ENCODE measurements at regions not wholly inside any gene's neighbourhood (a gene's known extent, or its start where the extent isn't known, plus 50 kb on each side); places are given as distances from the start of the nearest gene placed in this dataset.
A peak's percentile ranks its signal among the peaks of the same experiment; 100 is the strongest.

DNA sequence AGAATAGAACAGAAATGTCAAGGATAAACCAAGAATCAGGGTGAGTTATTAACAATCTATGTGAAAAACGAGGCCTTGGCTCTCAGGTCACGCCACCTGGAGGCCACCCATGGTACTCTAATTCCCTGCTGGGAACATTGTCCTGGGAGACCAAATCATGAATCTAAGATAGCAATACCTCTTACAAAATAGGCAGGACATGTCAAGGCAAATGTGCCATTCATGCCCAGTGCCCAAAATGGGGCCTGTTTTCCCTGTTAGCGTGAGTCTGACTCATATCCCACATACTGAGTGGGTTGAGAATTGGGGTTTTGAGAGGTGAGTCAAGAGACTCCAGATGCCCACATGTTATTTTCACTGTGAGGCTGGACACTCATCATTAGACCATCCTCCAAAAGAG is 380.8 kb downstream of the HHIPL2 start:
- TF ChIP-seq, protein P1, sequence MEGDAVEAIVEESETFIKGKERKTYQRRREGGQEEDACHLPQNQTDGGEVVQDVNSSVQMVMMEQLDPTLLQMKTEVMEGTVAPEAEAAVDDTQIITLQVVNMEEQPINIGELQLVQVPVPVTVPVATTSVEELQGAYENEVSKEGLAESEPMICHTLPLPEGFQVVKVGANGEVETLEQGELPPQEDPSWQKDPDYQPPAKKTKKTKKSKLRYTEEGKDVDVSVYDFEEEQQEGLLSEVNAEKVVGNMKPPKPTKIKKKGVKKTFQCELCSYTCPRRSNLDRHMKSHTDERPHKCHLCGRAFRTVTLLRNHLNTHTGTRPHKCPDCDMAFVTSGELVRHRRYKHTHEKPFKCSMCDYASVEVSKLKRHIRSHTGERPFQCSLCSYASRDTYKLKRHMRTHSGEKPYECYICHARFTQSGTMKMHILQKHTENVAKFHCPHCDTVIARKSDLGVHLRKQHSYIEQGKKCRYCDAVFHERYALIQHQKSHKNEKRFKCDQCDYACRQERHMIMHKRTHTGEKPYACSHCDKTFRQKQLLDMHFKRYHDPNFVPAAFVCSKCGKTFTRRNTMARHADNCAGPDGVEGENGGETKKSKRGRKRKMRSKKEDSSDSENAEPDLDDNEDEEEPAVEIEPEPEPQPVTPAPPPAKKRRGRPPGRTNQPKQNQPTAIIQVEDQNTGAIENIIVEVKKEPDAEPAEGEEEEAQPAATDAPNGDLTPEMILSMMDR (IDR thresholded peaks at IDR 0.05; ENCODE audit: low read depth, low read length), result peak; percentile 94
- no peak for TF ChIP-seq EZH2phosphoT487 (IDR thresholded peaks at IDR 0.05; ENCODE audit: low read depth)
